ENCODE measurements at regions not wholly inside any gene's neighbourhood (a gene's known extent, or its start where the extent isn't known, plus 50 kb on each side); places are given as distances from the start of the nearest gene placed in this dataset.
"Not testable (repeated sequence)": the region's sequence is repeated elsewhere in the genome, so short reads cannot be mapped to it uniquely, and the experiment has no call there.

DNA sequence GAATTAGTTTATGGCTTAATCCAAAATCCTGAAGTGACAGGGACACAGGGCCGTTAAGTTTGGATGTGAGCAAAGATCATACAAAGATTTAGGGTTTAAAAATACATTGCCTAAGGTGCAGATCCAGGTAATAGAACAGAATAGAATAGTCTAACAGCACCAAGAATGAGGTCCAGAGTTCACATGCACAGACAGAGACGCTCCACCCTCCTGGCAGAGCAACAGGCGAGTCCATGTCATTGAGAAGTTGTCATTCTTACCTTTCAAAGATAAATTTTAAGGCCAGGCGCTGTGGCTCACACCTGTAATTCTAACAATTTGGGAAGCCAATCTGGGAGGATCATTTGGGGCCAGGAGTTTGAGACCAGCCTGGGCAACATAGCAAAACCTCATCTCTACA is 209.1 kb upstream of the AUTS2 start:
- Histone ChIP-seq H3K27me3 (no peaks in the 10 kb centered on the region), H3K36me3 (no peaks in the 10 kb centered on the region), H3K9me3 (no peaks in the 10 kb centered on the region), H3K4me3 (no peak overlapping the region), H3K4me1 (ENCODE audit: insufficient read depth) (no peaks in the 10 kb centered on the region), H3K27ac (no peak overlapping the region)
- WGBS, 3 donors: 84 to 92% (median 89%) methylated on average over 4 of the region's 4 CpGs
- TF ChIP-seq EP300 (IDR thresholded peaks at IDR 0.05) (no peak), POLR2A (IDR thresholded peaks at IDR 0.05) (no peak)
- TF ChIP-seq, protein P1, sequence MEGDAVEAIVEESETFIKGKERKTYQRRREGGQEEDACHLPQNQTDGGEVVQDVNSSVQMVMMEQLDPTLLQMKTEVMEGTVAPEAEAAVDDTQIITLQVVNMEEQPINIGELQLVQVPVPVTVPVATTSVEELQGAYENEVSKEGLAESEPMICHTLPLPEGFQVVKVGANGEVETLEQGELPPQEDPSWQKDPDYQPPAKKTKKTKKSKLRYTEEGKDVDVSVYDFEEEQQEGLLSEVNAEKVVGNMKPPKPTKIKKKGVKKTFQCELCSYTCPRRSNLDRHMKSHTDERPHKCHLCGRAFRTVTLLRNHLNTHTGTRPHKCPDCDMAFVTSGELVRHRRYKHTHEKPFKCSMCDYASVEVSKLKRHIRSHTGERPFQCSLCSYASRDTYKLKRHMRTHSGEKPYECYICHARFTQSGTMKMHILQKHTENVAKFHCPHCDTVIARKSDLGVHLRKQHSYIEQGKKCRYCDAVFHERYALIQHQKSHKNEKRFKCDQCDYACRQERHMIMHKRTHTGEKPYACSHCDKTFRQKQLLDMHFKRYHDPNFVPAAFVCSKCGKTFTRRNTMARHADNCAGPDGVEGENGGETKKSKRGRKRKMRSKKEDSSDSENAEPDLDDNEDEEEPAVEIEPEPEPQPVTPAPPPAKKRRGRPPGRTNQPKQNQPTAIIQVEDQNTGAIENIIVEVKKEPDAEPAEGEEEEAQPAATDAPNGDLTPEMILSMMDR (IDR thresholded peaks at IDR 0.05): no peak
- intact Hi-C loops (cut with DNase I): no loop called here
- no peak for DNase-seq

DNA sequence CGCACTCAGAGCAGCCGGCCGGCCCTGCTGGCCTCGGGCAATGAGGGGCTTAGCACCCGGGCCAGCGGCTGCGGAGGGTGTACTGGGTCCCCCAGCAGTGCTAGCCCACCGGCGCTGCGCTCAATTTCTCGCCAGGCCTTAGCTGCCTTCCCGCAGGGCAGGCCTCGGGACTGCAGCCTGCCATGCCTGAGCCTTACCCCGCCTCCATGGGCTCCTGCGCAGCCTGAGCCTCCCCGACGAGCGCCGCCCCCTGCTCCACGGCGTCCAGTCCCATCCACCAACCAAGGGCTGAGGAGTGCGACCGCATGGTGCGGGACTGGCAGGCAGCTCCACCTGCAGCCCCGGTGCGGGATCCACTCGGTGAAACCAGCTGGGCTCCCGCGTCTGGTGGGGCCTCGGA is 204.4 kb upstream of the AUTS2 start:
- H3K4me3 ChIP-seq; intact Hi-C loops (cut with DNase I): not testable (repeated sequence)
- WGBS, 3 donors: 96 to 97% (median 96%) methylated on average over 27 to 30 of the region's 30 CpGs

DNA sequence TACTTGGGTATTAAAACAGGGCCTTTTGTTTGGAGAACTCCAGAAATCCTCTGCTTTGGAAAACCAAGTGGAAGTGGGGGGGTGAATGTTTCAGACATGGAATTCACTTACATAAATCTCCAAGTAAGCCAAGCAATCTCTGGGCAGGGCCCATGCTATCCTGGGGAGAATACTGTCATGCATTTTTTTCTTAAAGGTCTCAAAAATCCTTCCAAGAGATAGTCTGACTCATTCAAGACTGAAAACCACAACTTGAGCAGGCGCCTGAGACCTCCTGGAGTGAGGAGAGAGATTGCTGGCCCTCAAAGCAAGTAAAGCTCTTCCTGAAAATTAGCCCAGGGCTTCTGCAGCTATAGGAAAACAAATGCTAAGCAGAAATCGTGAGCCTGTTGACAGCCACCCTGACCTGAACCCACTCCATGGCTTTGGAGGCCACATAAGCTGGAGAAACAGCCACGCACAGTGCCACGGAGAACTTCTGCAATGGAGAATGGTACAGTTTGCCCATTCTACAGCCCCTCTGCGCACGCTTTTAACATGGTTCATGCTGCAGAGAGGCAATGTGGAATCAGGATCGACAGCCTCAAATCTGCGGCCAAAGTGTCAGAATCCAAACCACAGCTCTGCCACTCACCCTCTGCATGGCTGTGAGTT is 203.1 kb upstream of the AUTS2 start:
- 65 to 72% (median 66%) methylated on average over 8 of the region's 8 CpGs for WGBS, 3 donors
- no peaks in the 10 kb centered on the region for H3K4me1 ChIP-seq (ENCODE audit: insufficient read depth)
- H3K27ac ChIP-seq: no peak overlapping the region
- H3K4me3 ChIP-seq: no peak overlapping the region
- no peaks in the 10 kb centered on the region for H3K36me3 ChIP-seq
- DNase-seq: no peak
- TF ChIP-seq, protein P1 (IDR thresholded peaks at IDR 0.05): no peak
- no peak for TF ChIP-seq EP300 (IDR thresholded peaks at IDR 0.05)
- TF ChIP-seq POLR2A (IDR thresholded peaks at IDR 0.05): no peak
- no peaks in the 10 kb centered on the region for H3K27me3 ChIP-seq
- H3K9me3 ChIP-seq: no peaks in the 10 kb centered on the region
- intact Hi-C loops (cut with DNase I): no loop called here

More for the DNA sequence above, 204.4 kb upstream of the AUTS2 start:
- H3K9me3 ChIP-seq; H3K36me3 ChIP-seq; H3K27ac ChIP-seq; H3K4me1 ChIP-seq (ENCODE audit: insufficient read depth); DNase-seq; H3K27me3 ChIP-seq: not testable (repeated sequence)

DNA sequence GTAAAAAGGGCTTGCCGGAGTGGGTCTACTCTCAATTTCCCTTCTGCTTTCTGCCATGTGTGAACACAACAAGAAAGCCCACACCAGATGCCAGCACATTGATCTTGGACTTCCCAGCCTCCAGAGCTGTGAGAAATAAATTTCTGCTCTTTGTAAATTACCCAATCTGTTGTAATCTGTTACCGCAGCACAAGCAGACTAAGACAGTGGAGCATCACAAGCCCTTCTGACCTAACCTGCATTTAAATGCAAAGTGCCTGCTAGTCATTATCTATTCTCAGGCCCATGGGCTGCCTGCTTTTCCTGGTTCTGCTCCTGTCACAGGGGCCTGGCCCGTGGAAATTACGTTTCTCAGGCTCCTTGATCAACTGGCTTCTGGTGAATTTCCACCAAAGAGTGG is 199.3 kb upstream of the AUTS2 start:
- TF ChIP-seq EP300 (IDR thresholded peaks at IDR 0.05) (no peak), POLR2A (IDR thresholded peaks at IDR 0.05) (no peak)
- TF ChIP-seq, protein P1 (IDR thresholded peaks at IDR 0.05): no peak
- H3K27ac ChIP-seq: no peak overlapping the region
- DNase-seq: no peak
- H3K27me3 ChIP-seq: no peaks in the 10 kb centered on the region
- intact Hi-C loops (cut with DNase I): no loop called here
- 90 to 94% (median 93%) methylated on average over 4 of the region's 4 CpGs for whole genome bisulfite sequencing, 3 donors
- H3K4me1 ChIP-seq (ENCODE audit: insufficient read depth): no peaks in the 10 kb centered on the region
- no peaks in the 10 kb centered on the region for H3K9me3 ChIP-seq
- H3K4me3 ChIP-seq: no peak overlapping the region
- no peaks in the 10 kb centered on the region for H3K36me3 ChIP-seq

DNA sequence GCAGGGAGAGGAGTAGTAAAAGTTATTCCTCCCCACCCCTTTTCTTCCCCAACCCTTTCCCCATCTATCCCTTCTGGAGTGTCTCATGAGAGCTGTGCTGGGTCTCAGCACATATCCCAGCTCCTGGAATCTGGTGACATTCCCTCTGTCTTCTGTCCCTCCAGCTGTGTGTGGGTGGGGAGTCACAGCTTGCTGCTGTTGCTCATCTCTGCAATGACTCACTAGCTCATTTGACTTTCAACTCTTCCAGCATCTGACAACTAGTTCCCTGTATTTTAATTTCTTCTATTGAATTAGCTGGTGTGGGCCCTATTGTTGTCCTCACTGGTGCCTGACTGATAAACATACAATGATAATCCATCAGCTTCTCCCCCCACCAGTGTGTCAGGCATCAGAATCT is 198.9 kb upstream of the AUTS2 start:
- Histone ChIP-seq H3K36me3 (no peaks in the 10 kb centered on the region), H3K27me3 (no peaks in the 10 kb centered on the region), H3K4me1 (ENCODE audit: insufficient read depth) (no peaks in the 10 kb centered on the region), H3K9me3 (no peaks in the 10 kb centered on the region), H3K4me3 (no peak overlapping the region), H3K27ac (no peak overlapping the region)
- intact Hi-C loops (cut with DNase I): no loop called here
- TF ChIP-seq, protein P1 (IDR thresholded peaks at IDR 0.05): no peak
- TF ChIP-seq POLR2A (IDR thresholded peaks at IDR 0.05) (no peak), EP300 (IDR thresholded peaks at IDR 0.05) (no peak)
- DNase-seq: no peak

Data from ovary (tissue), 7 donors.